Trophoblast cell (in vitro differentiated cells and primary cell): ENCODE measurements at regions not wholly inside any gene's neighbourhood (a gene's known extent, or its start where the extent isn't known, plus 50 kb on each side); places are given as distances from the start of the nearest gene placed in this dataset.

ENCODE experiments used
- DNase-seq, 2 donors: peaks; one replicate each; pipeline ENCODE4 v3.0.0-alpha.2; 2016
- H2AFZ ChIP-seq: 2 replicates; pipeline ENCODE4 v1.6.1; 2013; ENCODE audit warnings: low read length, moderate library complexity, mild to moderate bottlenecking; ENCODE audit not compliant: insufficient read depth, poor library complexity
- H2AK5ac ChIP-seq: 2 replicates; pipeline ENCODE4 v1.6.1; 2013; ENCODE audit warnings: mild to moderate bottlenecking, low read length
- H2BK120ac ChIP-seq: 2 replicates; pipeline ENCODE4 v1.6.1; 2013; ENCODE audit warnings: low read length, mild to moderate bottlenecking, moderate library complexity; ENCODE audit not compliant: insufficient read depth, poor library complexity
- H2BK12ac ChIP-seq: 2 replicates; pipeline ENCODE4 v1.6.1; 2013; ENCODE audit warnings: mild to moderate bottlenecking, low read length, moderate library complexity
- H2BK5ac ChIP-seq: 2 replicates; pipeline ENCODE4 v1.6.1; 2013; ENCODE audit warnings: low read length, low read depth, moderate library complexity, mild to moderate bottlenecking; ENCODE audit not compliant: poor library complexity
- H3K14ac ChIP-seq: 2 replicates; pipeline ENCODE4 v1.6.1; 2013; ENCODE audit warnings: mild to moderate bottlenecking, low read length
- H3K18ac ChIP-seq: 2 replicates; pipeline ENCODE4 v1.6.1; 2013; ENCODE audit warnings: mild to moderate bottlenecking, low read length
- H3K23ac ChIP-seq: 2 replicates; pipeline ENCODE4 v1.6.1; 2013; ENCODE audit warnings: low read length
- H3K27ac ChIP-seq: 2 replicates; pipeline ENCODE4 v1.5.1; 2013; ENCODE audit warnings: low read depth, mild to moderate bottlenecking, inconsistent platforms, low read length, moderate library complexity
- H3K27me3 ChIP-seq: 2 replicates; pipeline ENCODE4 v1.6.1; 2013; ENCODE audit warnings: inconsistent platforms, mild to moderate bottlenecking, low read length, moderate library complexity; ENCODE audit not compliant: insufficient read depth
- H3K36me3 ChIP-seq, 2 experiments: 1 replicate in 1 of 2; 2 replicates in 1 of 2; pipeline ENCODE4 v1.6.1; 2013; ENCODE audit warnings: low read length in 2 of 2, mild to moderate bottlenecking in 2 of 2, moderate library complexity in 1 of 2; ENCODE audit not compliant: insufficient read depth in 2 of 2, control insufficient read depth in 1 of 2
- H3K4ac ChIP-seq: 2 replicates; pipeline ENCODE4 v1.6.1; 2013; ENCODE audit warnings: low read depth, mild to moderate bottlenecking, low read length, moderate library complexity
- H3K4me1 ChIP-seq, 2 experiments: 1 replicate in 1 of 2; 2 replicates in 1 of 2; pipeline ENCODE4 v1.6.1; 2013; ENCODE audit warnings: low read length in 2 of 2, mild to moderate bottlenecking in 2 of 2, moderate library complexity in 1 of 2; ENCODE audit not compliant: insufficient read depth in 2 of 2, control insufficient read depth in 1 of 2
- H3K4me2 ChIP-seq: 2 replicates; pipeline ENCODE4 v1.6.1; 2013; ENCODE audit warnings: inconsistent platforms, mild to moderate bottlenecking, low read length, moderate library complexity
- H3K4me3 ChIP-seq: 2 replicates; pipeline ENCODE4 v1.5.1; 2013; ENCODE audit warnings: mild to moderate bottlenecking, low read depth, low read length, inconsistent platforms
- H3K79me1 ChIP-seq: one replicate; pipeline ENCODE4 v1.6.1; 2013; ENCODE audit warnings: low read length
- H3K79me2 ChIP-seq: 2 replicates; pipeline ENCODE4 v1.6.1; 2013; ENCODE audit warnings: low read length, mild to moderate bottlenecking; ENCODE audit not compliant: control insufficient read depth, insufficient read depth, poor library complexity
- H3K9ac ChIP-seq: 2 replicates; pipeline ENCODE4 v1.6.1; 2013; ENCODE audit warnings: mild to moderate bottlenecking, low read length
- H3K9me3 ChIP-seq: 2 replicates; pipeline ENCODE4 v1.6.1; 2013; ENCODE audit warnings: low read depth, mild to moderate bottlenecking, control low read depth, inconsistent platforms, low read length; ENCODE audit not compliant: insufficient read depth
- H4K12ac ChIP-seq: 2 replicates; pipeline ENCODE4 v1.6.1; 2013; ENCODE audit warnings: low read depth, mild to moderate bottlenecking, low read length, moderate library complexity
- H4K8ac ChIP-seq: 2 replicates; pipeline ENCODE4 v1.6.1; 2013; ENCODE audit warnings: low read depth, mild to moderate bottlenecking, low read length, moderate library complexity
- H4K91ac ChIP-seq: one replicate; pipeline ENCODE4 v1.6.1; 2013; ENCODE audit warnings: low read depth, mild to moderate bottlenecking, low read length, moderate library complexity
- WGBS: extraction: QIAGEN DNeasy Blood & Tissue Kit; methylation state at CpG from one replicate; pipeline ENCODE4 v1.1.7; 2013; ENCODE audit warnings: missing lambda C conversion rate; ENCODE audit not compliant: insufficient read length, insufficient coverage; ENCODE audit errors: extremely low coverage; 5-methylcytosine and 5-hydroxymethylcytosine counted together

- Histone ChIP-seq H2AK5ac (no peak overlapping the region), H2BK120ac (no peak overlapping the region), H4K91ac (no peak overlapping the region), H3K18ac (no peak overlapping the region), H3K4me2 (no peak overlapping the region), H3K4me1 (no peaks in the 10 kb centered on the region), H3K79me2 (no peaks in the 10 kb centered on the region), H4K12ac (no peak overlapping the region), H2AFZ (no peak overlapping the region), H2BK5ac (no peak overlapping the region), H3K9ac (no peak overlapping the region), H3K4ac (no peak overlapping the region), H4K8ac (no peak overlapping the region), H3K79me1 (no peaks in the 10 kb centered on the region), H3K14ac (no peak overlapping the region), H3K27me3 (no peaks in the 10 kb centered on the region), H3K36me3 (no peaks in the 10 kb centered on the region), H3K27ac (no peak overlapping the region), H3K4me3 (no peak overlapping the region), H2BK12ac (no peak overlapping the region), H3K23ac (no peak overlapping the region), H3K9me3 (peaks cover 2% of the 10 kb centered on the region)
- DNase-seq, result peak in 1 of 2 donors; percentile 57
- no CpG with 5 or more reads among the region's 2 CpGs for WGBS
These were observed 232.3 kb upstream of the ELL2 start for GRCh38 chr5:96193946-96194345.

GRCh38 chr5:96189987-96190386 lies 228.3 kb upstream of the ELL2 start:
- H3K79me1 ChIP-seq, result no peaks in the 10 kb centered on the region
- no peak for DNase-seq

GRCh38 chr5:96189028-96189826 lies 227.6 kb upstream of the ELL2 start:
- H4K8ac ChIP-seq, result no peak overlapping the region
- H3K14ac ChIP-seq, result no peak overlapping the region
- H2BK120ac ChIP-seq, result no peak overlapping the region
- no peak overlapping the region for H3K27ac ChIP-seq
- no peaks in the 10 kb centered on the region for H3K36me3 ChIP-seq
- no peak overlapping the region for H2BK5ac ChIP-seq
- no peak overlapping the region for H2BK12ac ChIP-seq
- H3K4ac ChIP-seq, result no peak overlapping the region
- no peak overlapping the region for H2AK5ac ChIP-seq
- no peak overlapping the region for H3K4me3 ChIP-seq
- no peak overlapping the region for H3K18ac ChIP-seq
- no peaks in the 10 kb centered on the region for H3K79me2 ChIP-seq
- no peak overlapping the region for H4K12ac ChIP-seq
- no peak overlapping the region for H3K4me2 ChIP-seq
- H3K27me3 ChIP-seq, result no peaks in the 10 kb centered on the region
- H4K91ac ChIP-seq, result no peak overlapping the region
- no peak for DNase-seq
- no peak overlapping the region for H3K23ac ChIP-seq
- WGBS, result no CpG with 5 or more reads among the region's 2 CpGs
- H3K9ac ChIP-seq, result no peak overlapping the region
- no peak overlapping the region for H2AFZ ChIP-seq
- no peaks in the 10 kb centered on the region for H3K79me1 ChIP-seq
- H3K9me3 ChIP-seq, result no peaks in the 10 kb centered on the region
- H3K4me1 ChIP-seq, result no peaks in the 10 kb centered on the region

More at GRCh38 chr5:96189987-96190386, 228.3 kb upstream of the ELL2 start:
- Histone ChIP-seq H3K36me3 (no peaks in the 10 kb centered on the region), H2AK5ac (no peak overlapping the region), H2AFZ (no peak overlapping the region), H3K4me1 (no peaks in the 10 kb centered on the region), H3K4me2 (no peak overlapping the region), H3K4me3 (no peak overlapping the region), H3K23ac (no peak overlapping the region), H4K8ac (no peak overlapping the region), H3K9ac (no peak overlapping the region), H3K9me3 (no peaks in the 10 kb centered on the region), H3K4ac (no peak overlapping the region), H3K27ac (no peak overlapping the region), H2BK12ac (no peak overlapping the region), H3K18ac (no peak overlapping the region), H4K91ac (no peak overlapping the region), H2BK5ac (no peak overlapping the region), H3K27me3 (no peaks in the 10 kb centered on the region), H2BK120ac (no peak overlapping the region), H4K12ac (no peak overlapping the region), H3K79me2 (no peaks in the 10 kb centered on the region), H3K14ac (no peak overlapping the region)
- no CpG with 5 or more reads among the region's 1 CpG for WGBS

- no peaks in the 10 kb centered on the region for H3K4me1 ChIP-seq
- no CpG with 5 or more reads among the region's 5 CpGs for WGBS
- H3K27me3 ChIP-seq, result no peaks in the 10 kb centered on the region
- H4K8ac ChIP-seq, result no peak overlapping the region
- no peak for DNase-seq
- no peak overlapping the region for H4K12ac ChIP-seq
- H2BK5ac ChIP-seq, result no peak overlapping the region
- H2AFZ ChIP-seq, result no peak overlapping the region
- no peaks in the 10 kb centered on the region for H3K9me3 ChIP-seq
- H2AK5ac ChIP-seq, result no peak overlapping the region
- H3K79me1 ChIP-seq, result no peaks in the 10 kb centered on the region
- H3K27ac ChIP-seq, result no peak overlapping the region
- no peaks in the 10 kb centered on the region for H3K79me2 ChIP-seq
- no peak overlapping the region for H2BK12ac ChIP-seq
- H4K91ac ChIP-seq, result no peak overlapping the region
- no peak overlapping the region for H3K4me3 ChIP-seq
- H3K9ac ChIP-seq, result no peak overlapping the region
- H3K4ac ChIP-seq, result no peak overlapping the region
- no peak overlapping the region for H3K14ac ChIP-seq
- no peak overlapping the region for H3K4me2 ChIP-seq
- no peak overlapping the region for H2BK120ac ChIP-seq
- no peaks in the 10 kb centered on the region for H3K36me3 ChIP-seq
- no peak overlapping the region for H3K18ac ChIP-seq
- no peak overlapping the region for H3K23ac ChIP-seq
These were observed 225.8 kb upstream of the ELL2 start for GRCh38 chr5:96187309-96188027.
